Adipose tissue (tissue), 3 donors: ENCODE measurements at regions not wholly inside any gene's neighbourhood (a gene's known extent, or its start where the extent isn't known, plus 50 kb on each side); places are given as distances from the start of the nearest gene placed in this dataset.
"Not testable (repeated sequence)": the region's sequence is repeated elsewhere in the genome, so short reads cannot be mapped to it uniquely, and the experiment has no call there.

Source experiments
- H3K27ac ChIP-seq: one replicate; pipeline ENCODE4 v1.5.1; 2013; ENCODE audit warnings: low read depth, low read length
- WGBS, 3 donors: extraction: QIAGEN DNeasy Blood & Tissue Kit; methylation state at CpG; one replicate each; pipeline ENCODE4 v1.1.7; 2013; 5-methylcytosine and 5-hydroxymethylcytosine counted together
- donor health status: healthy with polysubstance abuse.
- donor health status: Bipolar disorder and iron deficiency.
- donor health status: healthy.

GRCh38 chr5:67673618-67674017 lies 477.0 kb upstream of the CD180 start:
- no peak overlapping the region for H3K27ac ChIP-seq

- WGBS, 3 donors = 92 to 97% (median 97%) methylated on average over 3 of the region's 3 CpGs
- no peak overlapping the region for H3K27ac ChIP-seq
These were observed 476.6 kb upstream of the CD180 start for GRCh38 chr5:67673180-67673579.

DNA sequence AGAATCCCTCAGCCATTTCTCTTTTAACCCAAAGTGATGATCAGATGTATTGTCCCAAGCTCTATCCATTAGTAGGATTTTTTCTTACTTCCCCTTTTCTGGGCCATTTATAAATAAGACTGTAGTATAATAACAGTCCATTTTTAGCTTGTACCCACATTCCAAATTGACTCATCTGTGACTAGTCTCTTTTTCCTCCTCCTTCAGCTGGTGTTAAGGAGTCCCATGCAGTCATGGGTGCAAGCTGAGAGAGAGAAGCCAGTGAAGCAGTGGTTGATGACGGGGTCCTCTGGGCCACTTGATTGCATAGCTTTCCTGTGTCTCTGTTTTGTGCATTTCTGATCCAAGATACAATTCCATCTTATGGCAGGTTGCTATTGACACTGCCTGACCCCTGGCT lies 476.0 kb upstream of the CD180 start:
- WGBS, 3 donors = 87 to 96% (median 88%) methylated on average over 1 of the region's 1 CpG
- H3K27ac ChIP-seq = no peak overlapping the region

GRCh38 chr5:67669916-67670315 lies 473.3 kb upstream of the CD180 start:
- no peak overlapping the region for H3K27ac ChIP-seq
- 85 to 91% (median 89%) methylated on average over 2 of the region's 2 CpGs for WGBS, 3 donors

GRCh38 chr5:67660149-67660548 lies 463.6 kb upstream of the CD180 start:
- WGBS, 3 donors = 25 to 88% (median 87%) methylated on average over 3 of the region's 3 CpGs
- H3K27ac ChIP-seq = no peak overlapping the region

- H3K27ac ChIP-seq = no peak overlapping the region
- 80 to 83% (median 81%) methylated on average over 6 of the region's 6 CpGs for WGBS, 3 donors
These were observed 462.7 kb upstream of the CD180 start for GRCh38 chr5:67659288-67659687.

GRCh38 chr5:67657055-67657454 lies 460.5 kb upstream of the CD180 start:
- H3K27ac ChIP-seq = no peak overlapping the region
- WGBS, 3 donors = 68 to 86% (median 78%) methylated on average over 5 of the region's 5 CpGs

DNA sequence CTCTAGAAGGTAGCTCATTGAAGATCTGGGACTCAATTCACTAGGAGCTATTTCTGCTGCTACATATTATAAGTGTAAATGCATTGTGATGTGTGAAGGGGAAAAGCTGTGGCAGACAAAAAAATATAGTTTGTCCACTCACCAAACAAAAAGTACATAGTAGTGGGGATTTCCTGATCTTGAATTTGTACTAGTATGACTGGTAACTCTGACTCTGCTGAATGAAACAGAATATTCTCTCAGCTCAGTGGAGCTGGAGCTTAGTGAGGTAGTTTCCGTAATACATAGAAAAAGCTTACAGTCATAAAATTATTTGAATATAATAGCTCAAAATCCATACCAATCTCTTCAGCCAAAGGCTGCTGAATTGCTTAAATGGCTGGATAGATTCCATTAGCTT lies 455.6 kb upstream of the CD180 start:
- WGBS, 3 donors = 87 to 93% (median 90%) methylated on average over 1 of the region's 1 CpG
- H3K27ac ChIP-seq = no peak overlapping the region

DNA sequence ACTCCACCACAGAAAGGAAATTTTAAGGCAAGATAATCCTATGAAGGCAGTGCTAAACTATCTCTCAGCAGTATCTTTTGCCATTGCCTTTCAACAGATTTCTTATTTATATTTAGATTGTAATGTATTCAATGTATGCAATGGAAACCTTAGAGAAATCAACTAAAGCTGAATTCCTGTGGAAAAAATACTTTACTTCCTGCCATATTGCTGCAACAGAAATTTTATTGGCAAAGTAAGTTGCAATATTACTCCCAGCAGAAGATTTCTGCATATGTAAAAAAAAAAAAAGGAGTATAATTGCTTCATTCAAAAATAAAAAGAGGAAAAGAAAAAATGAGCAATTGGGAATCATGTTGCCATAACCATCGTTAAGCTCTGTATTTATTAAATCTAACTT lies 454.6 kb upstream of the CD180 start:
- H3K27ac ChIP-seq = no peak overlapping the region
- 60 to 78% (median 71%) methylated on average over 1 of the region's 1 CpG for WGBS, 3 donors

- 48 to 63% (median 53%) methylated on average over 6 of the region's 6 CpGs for WGBS, 3 donors
- H3K27ac ChIP-seq = no peak overlapping the region
These were observed 451.6 kb upstream of the CD180 start for GRCh38 chr5:67648201-67648671.

GRCh38 chr5:67647772-67648171 lies 451.2 kb upstream of the CD180 start:
- WGBS, 3 donors = 61 to 75% (median 74%) methylated on average over 2 of the region's 2 CpGs
- no peak overlapping the region for H3K27ac ChIP-seq

DNA sequence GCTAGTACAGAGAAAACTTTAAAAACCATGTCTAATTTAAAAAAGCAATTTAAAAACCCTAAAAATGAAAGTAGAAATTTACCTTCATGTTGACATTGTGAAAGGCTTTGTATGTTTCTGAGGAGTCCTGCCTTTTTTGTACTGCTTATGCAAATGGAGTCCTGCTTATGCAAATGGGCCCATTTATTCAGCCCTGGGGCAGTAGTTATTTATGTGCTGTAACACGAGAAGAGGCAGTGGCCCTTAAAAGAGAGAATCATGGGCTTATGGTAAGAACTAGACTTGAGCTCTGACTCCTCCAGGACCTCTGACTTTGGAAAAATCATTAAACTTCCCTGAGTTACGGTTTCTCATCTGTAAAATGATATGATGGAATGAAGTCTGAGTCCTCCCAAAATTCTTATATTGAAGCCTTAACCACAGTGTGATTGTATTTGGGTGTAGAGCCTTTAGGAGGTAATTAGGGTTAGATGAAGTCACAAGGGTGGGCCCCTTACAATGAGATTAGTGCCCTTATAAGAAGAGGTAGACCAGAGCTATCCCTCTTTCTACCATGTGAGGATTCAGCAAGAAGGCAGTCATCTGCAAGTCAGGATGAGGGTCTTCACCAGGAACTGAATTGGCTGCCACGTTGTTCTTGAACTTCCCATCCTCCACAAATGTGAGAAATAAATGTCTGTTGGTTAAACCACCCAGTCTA lies 447.8 kb upstream of the CD180 start:
- 86 to 93% (median 91%) methylated on average over 3 of the region's 3 CpGs for WGBS, 3 donors
- no peak overlapping the region for H3K27ac ChIP-seq

GRCh38 chr5:67643536-67643935 lies 446.9 kb upstream of the CD180 start:
- no peak overlapping the region for H3K27ac ChIP-seq
- WGBS, 3 donors = 68 to 80% (median 70%) methylated on average over 2 of the region's 2 CpGs

DNA sequence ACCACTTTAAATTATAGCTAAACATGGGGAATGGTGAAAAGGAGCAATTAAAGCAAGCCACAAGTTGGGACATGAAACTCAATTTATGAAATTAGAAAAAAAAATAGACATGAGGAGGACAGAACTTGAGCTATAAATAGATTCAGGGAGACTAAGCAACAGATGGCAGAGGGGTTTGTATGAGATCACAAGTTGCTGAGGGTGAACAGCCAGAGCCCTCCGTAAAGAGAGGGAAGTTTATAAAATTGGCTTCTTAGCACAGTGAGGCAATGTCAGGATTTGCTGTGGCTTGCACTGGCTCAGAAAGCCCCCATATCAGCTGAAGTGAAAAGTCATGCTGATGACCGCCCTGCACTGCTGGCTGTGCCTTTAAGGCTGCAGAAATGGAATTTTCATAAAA lies 443.4 kb upstream of the CD180 start:
- WGBS, 3 donors = 39 to 81% (median 55%) methylated on average over 2 of the region's 2 CpGs
- H3K27ac ChIP-seq = no peak overlapping the region

- 38 to 46% (median 46%) methylated on average over 3 of the region's 3 CpGs for WGBS, 3 donors
- no peak overlapping the region for H3K27ac ChIP-seq
These were observed 442.7 kb upstream of the CD180 start for GRCh38 chr5:67639313-67639712.

DNA sequence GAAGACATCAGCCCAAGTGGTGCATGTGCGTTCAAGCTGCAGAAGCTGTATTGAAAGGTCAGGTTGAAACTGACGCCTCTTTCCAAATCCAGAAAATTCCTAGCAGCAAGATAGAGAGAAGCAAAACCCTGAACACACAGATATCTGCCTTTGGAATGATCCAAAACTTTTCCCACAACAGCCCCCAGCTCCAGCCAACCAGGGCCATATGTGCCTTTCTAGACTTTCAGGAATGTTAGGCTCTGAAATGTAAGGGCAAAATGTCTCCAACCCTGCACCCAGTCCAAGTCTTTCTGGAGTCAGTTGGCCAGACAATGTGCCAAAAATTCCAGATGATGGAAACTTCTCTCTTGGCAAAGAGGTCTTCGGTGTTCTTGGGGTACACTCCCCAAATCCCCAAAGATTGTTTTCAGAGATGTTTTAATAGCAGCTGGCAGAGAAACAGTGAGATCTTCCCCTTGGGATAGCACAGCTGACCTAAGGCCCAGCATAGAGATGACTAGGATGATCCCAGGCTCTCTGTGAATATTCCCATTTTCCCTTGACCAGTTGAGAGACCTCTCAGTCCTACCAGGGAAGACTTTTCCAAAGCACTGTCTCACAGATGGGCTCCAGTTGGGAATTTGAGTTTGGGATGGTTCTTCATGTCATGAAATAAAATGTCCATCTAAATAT lies 440.4 kb upstream of the CD180 start:
- no peak overlapping the region for H3K27ac ChIP-seq
- WGBS, 3 donors = 70 to 82% (median 78%) methylated on average over 3 of the region's 3 CpGs

- WGBS, 3 donors = 71 to 94% (median 77%) methylated on average over 1 of the region's 1 CpG
- no peak overlapping the region for H3K27ac ChIP-seq
These were observed 439.5 kb upstream of the CD180 start for GRCh38 chr5:67636091-67636490.

- H3K27ac ChIP-seq = not testable (repeated sequence)
These were observed 430.5 kb upstream of the CD180 start for GRCh38 chr5:67627079-67627478.

- WGBS, 3 donors = 67 to 85% (median 77%) methylated on average over 1 of the region's 1 CpG
- H3K27ac ChIP-seq = no peak overlapping the region
These were observed 426.5 kb upstream of the CD180 start for GRCh38 chr5:67623078-67623477.
